H1 (cell line): ENCODE measurements at regions not wholly inside any gene's neighbourhood (a gene's known extent, or its start where the extent isn't known, plus 50 kb on each side); places are given as distances from the start of the nearest gene placed in this dataset.

Source experiments
- CTCF ChIA-PET: fragments of 300-600 bp; sonication (Branson Sonifier 250); formaldehyde crosslinking; loops from one replicate; lab custom pipeline; 2021; ENCODE audit not compliant: partially characterized antibody; lab: Charles Lee
- POLR2A ChIA-PET: fragments of 300-600 bp; sonication (Branson Sonifier 250); formaldehyde crosslinking; loops from one replicate; lab custom pipeline; 2021; ENCODE audit warnings: inconsistent platforms; ENCODE audit not compliant: partially characterized antibody; lab: Charles Lee
- DNase-seq, 2 experiments: peaks; one replicate each; pipeline versions ENCODE4 v3.0.0 to v3.0.0-alpha.2; 2010 to 2022; ENCODE audit warnings: low spot score in 2 of 2, low read depth in 1 of 2, mixed read lengths in 1 of 2
- FAIRE-seq: peaks from 2 replicates; lab custom pipeline; 2011; peaks lifted over from hg19 to GRCh38; lab: Jason Lieb, UNC
- H2AFZ ChIP-seq: 2 replicates; pipeline ENCODE4 v1.8.1; 2012; ENCODE audit warnings: low read length, inconsistent platforms
- H2AK5ac ChIP-seq: 2 replicates; pipeline ENCODE4 v1.6.1; 2013; ENCODE audit warnings: low read depth, low read length
- H2BK120ac ChIP-seq: replicated peaks from 2 replicates; pipeline ENCODE3; 2013; ENCODE audit warnings: low read depth, low read length, inconsistent platforms
- H2BK12ac ChIP-seq: 2 replicates; pipeline ENCODE4 v1.6.1; 2013; ENCODE audit warnings: low read depth, low read length
- H2BK15ac ChIP-seq: 2 replicates; pipeline ENCODE4 v1.6.1; 2013; ENCODE audit warnings: low read length
- H2BK20ac ChIP-seq: 2 replicates; pipeline ENCODE4 v1.6.1; 2013; ENCODE audit warnings: low read length
- H2BK5ac ChIP-seq: 2 replicates; pipeline ENCODE4 v1.6.1; 2013; ENCODE audit warnings: low read depth, low read length
- H3K14ac ChIP-seq: 2 replicates; pipeline ENCODE4 v1.6.1; 2013; ENCODE audit warnings: inconsistent platforms; ENCODE audit not compliant: insufficient read length
- H3K18ac ChIP-seq: 2 replicates; pipeline ENCODE4 v1.6.1; 2013; ENCODE audit warnings: low read length; ENCODE audit errors: extremely low read depth
- H3K23ac ChIP-seq: 2 replicates; pipeline ENCODE4 v1.6.1; 2013; ENCODE audit warnings: inconsistent platforms; ENCODE audit not compliant: insufficient read length
- H3K23me2 ChIP-seq: 2 replicates; pipeline ENCODE4 v1.6.1; 2013; ENCODE audit warnings: low read depth, low read length
- H3K27ac ChIP-seq: 2 replicates; pipeline ENCODE4 v1.6.1; 2011; ENCODE audit warnings: low read depth, low read length, inconsistent platforms
- H3K27me3 ChIP-seq, 4 experiments: replicated peaks in 1 of 4; 1 replicate in 1 of 4; 2 replicates in 3 of 4; pipeline versions ENCODE4 v1.6.1 to v1.8.1; 2011 to 2013; ENCODE audit warnings: low read length in 3 of 4, mild to moderate bottlenecking in 3 of 4, inconsistent platforms in 2 of 4, mixed read lengths in 2 of 4, moderate library complexity in 1 of 4; ENCODE audit not compliant: control insufficient read depth in 3 of 4, insufficient read depth in 3 of 4; ENCODE audit errors: extremely low read depth in 1 of 4
- H3K36me3 ChIP-seq, 4 experiments: 2 replicates each; pipeline versions ENCODE4 v1.6.1 to v1.8.1; 2011 to 2013; ENCODE audit warnings: mild to moderate bottlenecking in 4 of 4, low read length in 3 of 4, moderate library complexity in 2 of 4, control low read depth in 1 of 4, inconsistent platforms in 1 of 4; ENCODE audit not compliant: insufficient read depth in 4 of 4, control insufficient read depth in 2 of 4
- H3K4ac ChIP-seq: replicated peaks from 2 replicates; pipeline ENCODE3; 2013; ENCODE audit warnings: low read length, low read depth, mixed read lengths, inconsistent platforms; ENCODE audit not compliant: insufficient read length
- H3K4me1 ChIP-seq, 4 experiments: replicated peaks in 1 of 4; 1 replicate in 1 of 4; 2 replicates in 3 of 4; pipeline versions ENCODE4 v1.6.1 to v1.8.1; 2011 to 2013; ENCODE audit warnings: low read length in 3 of 4, inconsistent platforms in 2 of 4, mixed read lengths in 1 of 4; ENCODE audit not compliant: insufficient read depth in 4 of 4, control insufficient read depth in 3 of 4
- H3K4me2 ChIP-seq, 2 experiments: 2 replicates each; pipeline versions ENCODE4 v1.6.1 to v1.8.1; 2011 to 2013; ENCODE audit warnings: low read depth in 2 of 2, low read length in 2 of 2, control low read depth in 1 of 2, inconsistent platforms in 1 of 2, mild to moderate bottlenecking in 1 of 2; ENCODE audit not compliant: insufficient read depth in 1 of 2
- H3K4me3 ChIP-seq, 4 experiments: fragments of 200-600, 300-600 bp in 1 of 4; sonication (generic), shearing (Covaris generic), sonication (Bioruptor Twin) in 1 of 4; 2 replicates each; pipeline versions ENCODE4 v1.5.1 to v1.8.1; 2011 to 2016; ENCODE audit warnings: low read length in 4 of 4, low read depth in 3 of 4, control low read depth in 2 of 4, inconsistent platforms in 2 of 4, mild to moderate bottlenecking in 2 of 4, mixed read lengths in 1 of 4, moderate library complexity in 1 of 4; ENCODE audit not compliant: insufficient read depth in 2 of 4; ENCODE audit errors: extremely low read depth in 1 of 4
- H3K56ac ChIP-seq: replicated peaks from 2 replicates; pipeline ENCODE3; 2013; ENCODE audit warnings: low read depth, mild to moderate bottlenecking, mixed read lengths, low read length, inconsistent platforms; ENCODE audit not compliant: insufficient read length
- H3K79me1 ChIP-seq: 2 replicates; pipeline ENCODE4 v1.6.1; 2013; ENCODE audit warnings: low read depth, low read length, control low read depth
- H3K79me2 ChIP-seq, 2 experiments: 2 replicates each; pipeline versions ENCODE4 v1.6.1 to v1.8.1; 2012 to 2013; ENCODE audit warnings: low read length in 2 of 2, mild to moderate bottlenecking in 2 of 2, inconsistent platforms in 1 of 2; ENCODE audit not compliant: insufficient read depth in 2 of 2, control insufficient read depth in 1 of 2
- H3K9ac ChIP-seq, 4 experiments: replicated peaks in 1 of 4; 1 replicate in 1 of 4; 2 replicates in 3 of 4; pipeline versions ENCODE4 v1.6.1 to v1.8.1; 2011 to 2013; ENCODE audit warnings: low read depth in 3 of 4, low read length in 3 of 4, control low read depth in 2 of 4, mild to moderate bottlenecking in 2 of 4, moderate library complexity in 2 of 4, inconsistent platforms in 1 of 4; ENCODE audit errors: extremely low read depth in 1 of 4
- H3K9me3 ChIP-seq, 2 experiments: 2 replicates each; pipeline versions ENCODE4 v1.6.1 to v1.8.1; 2012 to 2013; ENCODE audit warnings: mild to moderate bottlenecking in 2 of 2, moderate library complexity in 2 of 2, control low read depth in 1 of 2, inconsistent platforms in 1 of 2, low read depth in 1 of 2, low read length in 1 of 2, mixed read lengths in 1 of 2; ENCODE audit not compliant: insufficient read depth in 2 of 2
- H4K20me1 ChIP-seq, 2 experiments: replicated peaks in 1 of 2; 2 replicates each; pipeline versions ENCODE3 to v1.8.1; 2011 to 2013; ENCODE audit warnings: inconsistent platforms in 2 of 2, low read length in 2 of 2, mild to moderate bottlenecking in 1 of 2; ENCODE audit not compliant: insufficient read depth in 2 of 2, control insufficient read depth in 1 of 2
- H4K5ac ChIP-seq: 2 replicates; pipeline ENCODE4 v1.6.1; 2013; ENCODE audit warnings: low read length, low read depth, mixed read lengths, inconsistent platforms; ENCODE audit not compliant: insufficient read length
- H4K8ac ChIP-seq: 2 replicates; pipeline ENCODE4 v1.8.0; 2013; ENCODE audit warnings: mild to moderate bottlenecking, moderate library complexity, low read length, inconsistent platforms; ENCODE audit not compliant: insufficient read depth; ENCODE audit errors: extremely low read depth
- H4K91ac ChIP-seq: replicated peaks from 2 replicates; pipeline ENCODE3; 2013; ENCODE audit warnings: low read length, mixed read lengths, inconsistent platforms; ENCODE audit not compliant: insufficient read length
- CEBPB ChIP-seq: IDR thresholded peaks from 2 replicates; pipeline ENCODE4 v1.6.1; 2012; ENCODE audit warnings: low read depth, low read length
- CHD1 ChIP-seq: IDR thresholded peaks from 2 replicates; pipeline ENCODE4 v1.6.1; 2012; ENCODE audit warnings: low read depth, low read length, improper control_type of control experiment
- CTBP2 ChIP-seq: IDR thresholded peaks from 2 replicates; pipeline ENCODE4 v1.7.0; 2011; ENCODE audit warnings: borderline replicate concordance, mild to moderate bottlenecking, moderate library complexity, mixed read lengths, low read length; ENCODE audit not compliant: insufficient read depth, insufficient read length
- EGR1 ChIP-seq: IDR thresholded peaks from 2 replicates; pipeline ENCODE4 v1.6.1; 2011; ENCODE audit warnings: low read depth, low read length, borderline replicate concordance
- EZH2 ChIP-seq: fragments of 200-600 bp; sonication (generic); IDR thresholded peaks from 2 replicates; pipeline ENCODE4 v1.7.1; 2012; ENCODE audit warnings: low read depth, mild to moderate bottlenecking, moderate library complexity, low read length, inconsistent platforms; ENCODE audit not compliant: severe bottlenecking
- KDM1A ChIP-seq: fragments of 200-600, 300-600 bp; sonication (generic); IDR thresholded peaks from 2 replicates; pipeline ENCODE4 v1.7.1; 2016; ENCODE audit warnings: mild to moderate bottlenecking, low read length, borderline replicate concordance
- KDM4A ChIP-seq: IDR thresholded peaks from one replicate; pipeline ENCODE4 v1.7.1; 2012; ENCODE audit warnings: low read depth, mild to moderate bottlenecking, moderate library complexity, low read length, inconsistent platforms; ENCODE audit not compliant: severe bottlenecking
- RBBP5 ChIP-seq: IDR thresholded peaks from 2 replicates; pipeline ENCODE4 v1.7.1; 2012; ENCODE audit warnings: low read depth, mild to moderate bottlenecking, inconsistent platforms, low read length, moderate library complexity, borderline replicate concordance
- SIN3A ChIP-seq, 2 experiments: IDR thresholded peaks in 1 of 2; conservative IDR thresholded peaks in 1 of 2; 2 replicates each; pipeline ENCODE4 v1.6.1; 2011 to 2012; ENCODE audit warnings: low read length in 2 of 2, improper control_type of control experiment in 1 of 2, low read depth in 1 of 2, mild to moderate bottlenecking in 1 of 2
- SIX5 ChIP-seq: IDR thresholded peaks from 2 replicates; pipeline ENCODE4 v1.6.1; 2011; ENCODE audit warnings: mild to moderate bottlenecking, low read depth, low read length
- SP2 ChIP-seq: IDR thresholded peaks from 2 replicates; pipeline ENCODE4 v1.6.1; 2012; ENCODE audit warnings: mild to moderate bottlenecking, low read length, inconsistent platforms
- SRF ChIP-seq: IDR thresholded peaks from 2 replicates; pipeline ENCODE4 v1.6.1; 2011; ENCODE audit warnings: mild to moderate bottlenecking, low read depth, low read length, moderate library complexity
- TCF12 ChIP-seq: IDR thresholded peaks from 2 replicates; pipeline ENCODE4 v1.6.1; 2011; ENCODE audit warnings: low read depth, mild to moderate bottlenecking, low read length
- WGBS, 2 experiments: shearing (Covaris generic) in 1 of 2; methylation state at CpG; one replicate each; pipeline versions ENCODE4 v1.1.6 to v1.1.7; 2013 to 2015; ENCODE audit warnings: low lambda C conversion rate in 2 of 2, mixed read lengths in 2 of 2, inconsistent platforms in 1 of 2, low coverage in 1 of 2, missing lambda C conversion rate in 1 of 2; ENCODE audit not compliant: insufficient replicate concordance in 2 of 2, insufficient coverage in 1 of 2, insufficient read length in 1 of 2; ENCODE audit errors: extremely low coverage in 1 of 2, missing lambda C conversion rate in 1 of 2; 5-methylcytosine and 5-hydroxymethylcytosine counted together

- CTCF ChIA-PET, result interaction anchor here (1.4 to 3.2 kb wide), 3 partner anchors 12 to 181 kb away, joined by 3 to 8 read pairs (median 6); no protein-coding TSS in a partner anchor
- WGBS, 2 experiments, result 85% methylated on average over 3 of the region's 3 CpGs; no CpG with 5 or more reads in 1 of the 2 experiments
- H3K36me3 ChIP-seq, result peaks cover 0 to 5% (median 0%) of the 10 kb centered on the region in 4 experiments; a peak in 1 of 8 replicates
- TF ChIP-seq KDM4A (no peak), EGR1 (no peak), CEBPB (no peak), SRF (no peak), SP2 (no peak), KDM1A (no peak), TCF12 (no peak), RBBP5 (no peak), SIX5 (no peak), SIN3A (conservative IDR thresholded peaks at IDR 0.05 in 1 of 2, IDR thresholded peaks at IDR 0.05 in 1 of 2; ENCODE audit: low read depth in 1 of 2, low read length in 2 of 2) (no peak), EZH2 (no peak), CTBP2 (no peak), CHD1 (no peak)
Measured at GRCh38 chr7:35891004-35891830, 90.4 kb downstream of the SEPTIN7 start.

More at GRCh38 chr7:35891004-35891830, 90.4 kb downstream of the SEPTIN7 start:
- Histone ChIP-seq H2AFZ (no peak overlapping the region), H3K9ac (no peak overlapping the region), H3K14ac (no peak overlapping the region), H3K4me1 (no peaks in the 10 kb centered on the region), H4K8ac (no peak overlapping the region), H3K27ac (no peak overlapping the region), H3K18ac (no peak overlapping the region), H2BK5ac (no peak overlapping the region), H4K20me1 (no peaks in the 10 kb centered on the region), H3K4me2 (no peak overlapping the region), H4K91ac (no peak overlapping the region), H3K56ac (no peak overlapping the region), H2BK15ac (no peak overlapping the region), H3K79me2 (no peaks in the 10 kb centered on the region), H3K79me1 (no peaks in the 10 kb centered on the region), H2BK12ac (no peak overlapping the region), H4K5ac (no peak overlapping the region), H3K23ac (no peak overlapping the region), H3K4ac (no peak overlapping the region), H3K4me3 (no peak overlapping the region), H3K27me3 (no peaks in the 10 kb centered on the region), H2BK20ac (no peak overlapping the region), H2AK5ac (no peak overlapping the region), H2BK120ac (no peak overlapping the region), H3K23me2 (no peaks in the 10 kb centered on the region), H3K9me3 (no peaks in the 10 kb centered on the region)
- DNase-seq (no peak), FAIRE-seq (no peak)
- POLR2A ChIA-PET, result no interaction called here
